PC-9 (cell line): ENCODE measurements at regions not wholly inside any gene's neighbourhood (a gene's known extent, or its start where the extent isn't known, plus 50 kb on each side); places are given as distances from the start of the nearest gene placed in this dataset.

Experiments used
- BruUV-seq: library from RNA; stranded (reverse); fragments of 400-500 nt; replicated peaks from 2 replicates; lab custom pipeline; 2021; lab: Mats Ljungman, UMichigan
- CTCF ChIA-PET: fragments of 300-600 bp; sonication (Branson Sonifier 250); formaldehyde crosslinking; loops from one replicate; lab custom pipeline; 2022; ENCODE audit warnings: antibody characterized with exemption; lab: Charles Lee
- POLR2A ChIA-PET: fragments of 300-600 bp; sonication (Branson Sonifier 250); formaldehyde crosslinking; loops from one replicate; lab custom pipeline; 2022; ENCODE audit warnings: antibody characterized with exemption; ENCODE audit not compliant: unreplicated experiment; lab: Charles Lee
- DNase-seq, 2 experiments: peaks; one replicate each; pipeline versions ENCODE4 v3.0.0 to v3.0.0-alpha.2; 2015 to 2022; ENCODE audit warnings: mixed read lengths in 1 of 2
- H2AFZ ChIP-seq: fragments of 200-600 bp; sonication (generic); 2 replicates; pipeline ENCODE4 v1.8.1; 2017; ENCODE audit warnings: antibody characterized with exemption
- H3F3A ChIP-seq: fragments of 200-600 bp; sonication (generic); 2 replicates; pipeline ENCODE4 v1.8.1; 2017; ENCODE audit warnings: antibody characterized with exemption, mild to moderate bottlenecking, low read depth; ENCODE audit not compliant: insufficient read depth
- H3K27ac ChIP-seq: fragments of 200-600 bp; sonication (generic); 2 replicates; pipeline ENCODE4 v1.6.1; 2016; ENCODE audit warnings: mixed run types
- H3K27me3 ChIP-seq: fragments of 200-600 bp; sonication (generic); 2 replicates; pipeline ENCODE4 v1.6.1; 2016; ENCODE audit warnings: low read depth, mixed run types; ENCODE audit not compliant: insufficient read depth
- H3K36me3 ChIP-seq: fragments of 200-600 bp; sonication (generic); 2 replicates; pipeline ENCODE4 v1.6.1; 2016; ENCODE audit warnings: low read depth, mixed run types
- H3K4me1 ChIP-seq: fragments of 200-600 bp; sonication (generic); replicated peaks from 2 replicates; pipeline ENCODE4 v1.6.1; 2016; ENCODE audit warnings: mixed run types; ENCODE audit not compliant: insufficient read depth
- H3K4me2 ChIP-seq: fragments of 200-600 bp; sonication (generic); 2 replicates; pipeline ENCODE4 v1.6.1; 2017; ENCODE audit warnings: mixed run types
- H3K4me3 ChIP-seq: fragments of 200-600 bp; sonication (generic); 2 replicates; pipeline ENCODE4 v1.6.1; 2016; ENCODE audit warnings: mixed run types
- H3K79me2 ChIP-seq: fragments of 200-600 bp; sonication (generic); 2 replicates; pipeline ENCODE4 v1.6.1; 2017; ENCODE audit warnings: low read depth, mixed run types
- H3K9me2 ChIP-seq: fragments of 200-600 bp; sonication (generic); 2 replicates; pipeline ENCODE4 v1.8.1; 2017; ENCODE audit warnings: mild to moderate bottlenecking; ENCODE audit not compliant: insufficient read depth
- H3K9me3 ChIP-seq: fragments of 200-600 bp; sonication (generic); 2 replicates; pipeline ENCODE4 v1.8.1; 2016; ENCODE audit warnings: low read depth; ENCODE audit not compliant: insufficient read depth
- H4K20me1 ChIP-seq: fragments of 200-600 bp; sonication (generic); 2 replicates; pipeline ENCODE4 v1.8.1; 2017; ENCODE audit not compliant: insufficient read depth
- EZH2 ChIP-seq: fragments of 200-600 bp; sonication (generic); IDR thresholded peaks from 2 replicates; pipeline ENCODE4 v1.8.0; 2017; ENCODE audit warnings: antibody characterized with exemption, low read depth
- intact Hi-C: fragments of 100-400 bp; cut with micrococcal nuclease; formaldehyde crosslinking; loops from one replicate; pipeline ENCODE4 v1.10.0; 2022; ENCODE audit not compliant: unreplicated experiment
- TF ChIP-seq, protein P1 (sequence below): fragments of 200-600 bp; sonication (generic); conservative IDR thresholded peaks from 2 replicates; pipeline ENCODE4 v1.6.1; 2017; ENCODE audit warnings: mixed run types, antibody characterized with exemption, mild to moderate bottlenecking, moderate library complexity

DNA sequence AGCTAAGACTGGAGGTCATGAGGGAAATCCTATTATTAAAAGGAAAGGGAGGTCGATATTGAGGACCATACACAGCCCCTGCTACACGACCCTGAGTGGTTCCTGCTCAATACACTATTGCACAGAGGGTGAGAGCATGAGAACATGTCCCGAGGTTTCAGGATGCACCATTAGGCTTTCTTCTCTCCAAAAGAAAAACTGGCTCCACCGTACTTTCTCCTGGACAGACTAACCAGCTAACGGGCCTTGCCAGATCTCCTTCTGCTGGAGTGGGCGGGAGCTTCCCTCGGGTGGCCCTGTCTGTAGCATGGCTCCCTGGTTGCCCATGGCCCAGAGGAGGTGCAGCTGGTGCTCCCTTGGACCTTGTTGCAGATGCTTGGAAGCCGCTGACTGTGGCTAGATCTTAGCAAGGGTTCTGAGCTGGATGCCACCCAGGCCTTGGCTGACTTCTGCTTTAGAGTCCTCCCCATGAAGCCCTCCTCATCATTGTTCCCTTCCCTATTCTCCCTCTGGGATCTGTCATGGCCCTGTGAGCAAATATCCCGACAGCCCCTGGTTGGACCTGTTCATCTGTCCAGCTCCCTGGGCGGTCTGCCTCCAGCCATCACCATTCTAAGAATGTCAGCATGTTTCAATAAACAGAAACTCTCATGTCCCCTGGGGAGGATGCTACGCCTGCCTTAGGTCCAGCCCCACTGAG is 52.9 kb upstream of the SHH start:
- BruUV-seq, result no TSS peak
- Histone ChIP-seq H3K4me3 (no peak overlapping the region), H3F3A (peaks cover 43% of the 10 kb centered on the region), H3K36me3 (no peaks in the 10 kb centered on the region), H3K27ac (no peak overlapping the region), H3K9me2 (no peaks in the 10 kb centered on the region), H3K9me3 (no peaks in the 10 kb centered on the region), H3K27me3 (0 out of 2 replicates have a peak, but pooled peaks cover 7% of the 10 kb centered on the region), H3K79me2 (no peaks in the 10 kb centered on the region), H4K20me1 (no peaks in the 10 kb centered on the region), H2AFZ (no peak overlapping the region), H3K4me1 (peaks cover 47% of the 10 kb centered on the region), H3K4me2 (no peak overlapping the region)
- ChIA-PET CTCF (no interaction called here), POLR2A (no interaction called here)
- intact Hi-C loops, result no loop called here
- TF ChIP-seq EZH2, result no peak
- TF ChIP-seq, protein P1, sequence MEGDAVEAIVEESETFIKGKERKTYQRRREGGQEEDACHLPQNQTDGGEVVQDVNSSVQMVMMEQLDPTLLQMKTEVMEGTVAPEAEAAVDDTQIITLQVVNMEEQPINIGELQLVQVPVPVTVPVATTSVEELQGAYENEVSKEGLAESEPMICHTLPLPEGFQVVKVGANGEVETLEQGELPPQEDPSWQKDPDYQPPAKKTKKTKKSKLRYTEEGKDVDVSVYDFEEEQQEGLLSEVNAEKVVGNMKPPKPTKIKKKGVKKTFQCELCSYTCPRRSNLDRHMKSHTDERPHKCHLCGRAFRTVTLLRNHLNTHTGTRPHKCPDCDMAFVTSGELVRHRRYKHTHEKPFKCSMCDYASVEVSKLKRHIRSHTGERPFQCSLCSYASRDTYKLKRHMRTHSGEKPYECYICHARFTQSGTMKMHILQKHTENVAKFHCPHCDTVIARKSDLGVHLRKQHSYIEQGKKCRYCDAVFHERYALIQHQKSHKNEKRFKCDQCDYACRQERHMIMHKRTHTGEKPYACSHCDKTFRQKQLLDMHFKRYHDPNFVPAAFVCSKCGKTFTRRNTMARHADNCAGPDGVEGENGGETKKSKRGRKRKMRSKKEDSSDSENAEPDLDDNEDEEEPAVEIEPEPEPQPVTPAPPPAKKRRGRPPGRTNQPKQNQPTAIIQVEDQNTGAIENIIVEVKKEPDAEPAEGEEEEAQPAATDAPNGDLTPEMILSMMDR, result no peak
- DNase-seq, result no peak

DNA sequence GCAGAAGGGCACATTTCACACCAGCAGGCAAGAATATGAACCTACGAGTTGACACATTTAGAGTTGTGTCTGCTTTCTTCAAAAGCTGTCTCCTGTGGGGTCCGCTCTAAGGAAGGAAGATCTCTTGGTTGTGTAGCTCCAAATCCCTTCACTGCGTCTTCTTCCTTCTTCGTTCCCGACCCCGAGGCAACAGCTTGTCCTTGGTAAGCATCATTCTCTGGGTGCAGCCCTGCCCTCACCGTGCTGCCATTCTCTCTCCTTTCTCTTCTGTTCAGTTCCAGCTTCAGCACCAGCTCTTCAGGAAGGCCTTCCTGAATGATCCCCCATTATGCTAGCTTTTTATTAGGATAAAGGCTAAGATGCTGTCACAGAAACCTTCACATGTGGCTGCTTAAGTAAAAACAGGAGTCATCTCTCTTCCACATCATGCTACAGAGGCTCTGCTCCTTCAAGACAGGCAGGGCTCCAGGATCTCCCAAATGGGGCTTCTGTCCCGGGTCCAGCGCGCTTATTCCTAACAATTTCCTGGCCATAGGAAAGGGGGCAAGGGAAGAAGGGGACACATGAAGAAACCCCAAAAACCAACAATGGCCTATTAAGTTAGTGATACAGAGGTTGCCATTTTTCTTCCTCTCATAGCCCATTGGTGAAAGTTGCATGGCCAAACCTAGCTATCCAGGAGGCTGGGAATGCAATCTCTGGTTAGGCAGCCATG is 52.2 kb upstream of the SHH start:
- no peak overlapping the region for H2AFZ ChIP-seq
- H3K4me2 ChIP-seq, result no peak overlapping the region
- H3K9me2 ChIP-seq, result no peaks in the 10 kb centered on the region
- H3K27ac ChIP-seq, result no peak overlapping the region
- peaks cover 49% of the 10 kb centered on the region for H3K4me1 ChIP-seq
- TF ChIP-seq EZH2, result no peak
- TF ChIP-seq, protein P1, result no peak
- H3K27me3 ChIP-seq, result 0 out of 2 replicates have a peak, but pooled peaks cover 7% of the 10 kb centered on the region
- H3F3A ChIP-seq, result peaks cover 45% of the 10 kb centered on the region
- no TSS peak for BruUV-seq
- CTCF ChIA-PET, result no interaction called here
- no peaks in the 10 kb centered on the region for H3K9me3 ChIP-seq
- no peaks in the 10 kb centered on the region for H3K36me3 ChIP-seq
- H3K4me3 ChIP-seq, result no peak overlapping the region
- POLR2A ChIA-PET, result no interaction called here
- no peaks in the 10 kb centered on the region for H3K79me2 ChIP-seq
- no peak for DNase-seq
- intact Hi-C loops, result no loop called here
- H4K20me1 ChIP-seq, result no peaks in the 10 kb centered on the region

- H2AFZ ChIP-seq, result no peak overlapping the region
- BruUV-seq, result no TSS peak
- H3K4me2 ChIP-seq, result no peak overlapping the region
- 0 out of 2 replicates have a peak, but pooled peaks cover 7% of the 10 kb centered on the region for H3K27me3 ChIP-seq
- CTCF ChIA-PET, result no interaction called here
- no peak overlapping the region for H3K4me3 ChIP-seq
- intact Hi-C loops, result no loop called here
- no peaks in the 10 kb centered on the region for H3K9me2 ChIP-seq
- DNase-seq, result no peak
- peaks cover 45% of the 10 kb centered on the region for H3F3A ChIP-seq
- no peaks in the 10 kb centered on the region for H3K79me2 ChIP-seq
- H3K27ac ChIP-seq, result no peak overlapping the region
- POLR2A ChIA-PET, result no interaction called here
- no peaks in the 10 kb centered on the region for H3K9me3 ChIP-seq
- no peaks in the 10 kb centered on the region for H3K36me3 ChIP-seq
- H4K20me1 ChIP-seq, result no peaks in the 10 kb centered on the region
- peaks cover 56% of the 10 kb centered on the region for H3K4me1 ChIP-seq
- TF ChIP-seq, protein P1, result no peak
- TF ChIP-seq EZH2, result no peak
Measured at GRCh38 chr7:155863721-155864151, 51.5 kb upstream of the SHH start.
